HCT116 (cell line): ENCODE measurements at regions not wholly inside any gene's neighbourhood (a gene's known extent, or its start where the extent isn't known, plus 50 kb on each side); places are given as distances from the start of the nearest gene placed in this dataset.

Source experiments
- ATAC-seq: fragments of 200-7000 bp; cut with Tn5 transposase; 2 replicates; pipeline ENCODE4 v1.9.1; 2020; ENCODE audit warnings: mild to moderate bottlenecking, moderate library complexity
- BruUV-seq: library from RNA; stranded (reverse); fragments of 400-500 nt; replicated peaks from 2 replicates; lab custom pipeline; 2021; lab: Mats Ljungman, UMichigan
- CTCF ChIA-PET: fragments of 300-600 bp; sonication (Branson Sonifier 250); formaldehyde crosslinking; loops from one replicate; lab custom pipeline; 2021; ENCODE audit warnings: antibody characterized with exemption; lab: Charles Lee
- POLR2A ChIA-PET: fragments of 300-600, 350-600 bp; sonication (Branson Sonifier 250); formaldehyde crosslinking; loops from one replicate; lab custom pipeline; 2021; ENCODE audit warnings: antibody characterized with exemption; lab: Charles Lee
- RAD21 ChIA-PET, 2 experiments: fragments of 300-600 bp; sonication (Branson Sonifier 250); formaldehyde crosslinking; loops; one replicate each; lab custom pipeline; 2023; ENCODE audit warnings: low total read pairs in 2 of 2; ENCODE audit not compliant: uncharacterized antibody in 2 of 2, unreplicated experiment in 2 of 2, low non-redundant PET in 1 of 2; lab: Charles Lee
- DNase-seq: peaks from one replicate; pipeline ENCODE4 v3.0.0-alpha.2; 2010; ENCODE audit warnings: low read depth, low spot score
- H2AFZ ChIP-seq: fragments of 200-600 bp; shearing (Covaris generic), sonication (generic); 2 replicates; pipeline ENCODE4 v1.6.1; 2017; ENCODE audit warnings: low read depth, mixed run types, mixed read lengths, antibody characterized with exemption, low read length; ENCODE audit not compliant: poor library complexity, severe bottlenecking
- H3K27ac ChIP-seq: 2 replicates; pipeline ENCODE4 v1.5.1; 2012; ENCODE audit warnings: low read depth, low read length
- H3K27me3 ChIP-seq: fragments of 200-600 bp; sonication (generic); 2 replicates; pipeline ENCODE4 v1.6.1; 2016; ENCODE audit warnings: mixed run types, low read length, mixed read lengths; ENCODE audit not compliant: insufficient read depth
- H3K36me3 ChIP-seq, 2 experiments: fragments of 200-500 bp in 1 of 2; fragments of 200-600 bp in 1 of 2; sonication (Bioruptor generic) in 1 of 2; sonication (generic) in 1 of 2; 2 replicates each; pipeline versions ENCODE4 v1.5.1 to v1.6.1; 2014 to 2016; ENCODE audit warnings: low read length in 2 of 2, inconsistent platforms in 1 of 2, mixed read lengths in 1 of 2, mixed run types in 1 of 2; ENCODE audit not compliant: insufficient read depth in 2 of 2, control insufficient read depth in 1 of 2
- H3K4me1 ChIP-seq, 2 experiments: fragments of 200-600 bp in 1 of 2; sonication (generic) in 1 of 2; 2 replicates each; pipeline versions ENCODE4 v1.5.1 to v1.6.1; 2012 to 2017; ENCODE audit warnings: low read length in 2 of 2, inconsistent platforms in 1 of 2, mild to moderate bottlenecking in 1 of 2, mixed read lengths in 1 of 2, mixed run types in 1 of 2, moderate library complexity in 1 of 2; ENCODE audit not compliant: insufficient read depth in 2 of 2, control insufficient read depth in 1 of 2
- H3K4me2 ChIP-seq: fragments of 200-600 bp; sonication (generic); 2 replicates; pipeline ENCODE4 v1.6.1; 2017; ENCODE audit warnings: mixed run types, low read length, mixed read lengths
- H3K4me3 ChIP-seq, 2 experiments: fragments of 200-600 bp in 1 of 2; sonication (generic) in 1 of 2; replicated peaks in 1 of 2; 2 replicates each; pipeline ENCODE4 v1.5.1; 2011 to 2016; ENCODE audit warnings: low read length in 2 of 2, control low read depth in 1 of 2, low read depth in 1 of 2, mild to moderate bottlenecking in 1 of 2, mixed read lengths in 1 of 2, mixed run types in 1 of 2
- H3K79me2 ChIP-seq: fragments of 200-600 bp; sonication (generic); 2 replicates; pipeline ENCODE4 v1.6.1; 2017; ENCODE audit warnings: mild to moderate bottlenecking, mixed run types, low read length, moderate library complexity, mixed read lengths; ENCODE audit not compliant: insufficient read depth
- H3K9ac ChIP-seq: fragments of 200-600 bp; sonication (generic); 2 replicates; pipeline ENCODE4 v1.6.1; 2016; ENCODE audit warnings: low read length, mixed read lengths
- H3K9me2 ChIP-seq: fragments of 200-600 bp; sonication (generic), shearing (Covaris generic); 2 replicates; pipeline ENCODE4 v1.6.1; 2017; ENCODE audit warnings: mixed run types, mild to moderate bottlenecking, moderate library complexity; ENCODE audit not compliant: insufficient read depth
- H3K9me3 ChIP-seq, 2 experiments: fragments of 200-500 bp in 1 of 2; fragments of 200-600 bp in 1 of 2; sonication (Bioruptor generic) in 1 of 2; sonication (generic) in 1 of 2; 2 replicates each; pipeline ENCODE4 v1.6.1; 2014 to 2017; ENCODE audit warnings: low read length in 2 of 2, mixed read lengths in 2 of 2, inconsistent platforms in 1 of 2, low read depth in 1 of 2, mild to moderate bottlenecking in 1 of 2, mixed run types in 1 of 2, moderate library complexity in 1 of 2; ENCODE audit not compliant: control insufficient read depth in 1 of 2, insufficient read depth in 1 of 2
- H4K20me1 ChIP-seq: fragments of 200-600 bp; sonication (generic), shearing (Covaris generic); 2 replicates; pipeline ENCODE4 v1.6.1; 2017; ENCODE audit warnings: mixed run types, mild to moderate bottlenecking, moderate library complexity; ENCODE audit not compliant: insufficient read depth
- CEBPB ChIP-seq: IDR thresholded peaks from 2 replicates; pipeline ENCODE4 v1.6.1; 2012; ENCODE audit warnings: low read depth
- EGR1 ChIP-seq: IDR thresholded peaks from 2 replicates; pipeline ENCODE4 v1.6.1; 2012; ENCODE audit warnings: low read depth
- ELF1 ChIP-seq: IDR thresholded peaks from 2 replicates; pipeline ENCODE4 v1.6.1; 2012; ENCODE audit warnings: low read depth, borderline replicate concordance
- EZH2 ChIP-seq: fragments of 200-600 bp; sonication (generic); IDR thresholded peaks from 2 replicates; pipeline ENCODE4 v1.6.1; 2017; ENCODE audit warnings: antibody characterized with exemption, mixed run types
- EZH2phosphoT487 ChIP-seq: fragments of 200-600 bp; IDR thresholded peaks from 2 replicates; pipeline ENCODE4 v1.6.1; 2018; ENCODE audit warnings: antibody characterized with exemption, borderline replicate concordance
- JUND ChIP-seq: IDR thresholded peaks from 2 replicates; pipeline ENCODE4 v1.6.1; 2012
- POLR2A ChIP-seq: IDR thresholded peaks from 2 replicates; pipeline ENCODE4 v1.7.0; 2011; ENCODE audit warnings: borderline replicate concordance; ENCODE audit not compliant: insufficient read depth, insufficient read length; ENCODE audit errors: extremely low read depth
- SIN3A ChIP-seq: IDR thresholded peaks from 2 replicates; pipeline ENCODE4 v1.6.1; 2012; ENCODE audit warnings: low read depth
- SP1 ChIP-seq: IDR thresholded peaks from 2 replicates; pipeline ENCODE4 v1.6.1; 2012; ENCODE audit warnings: low read depth
- SRF ChIP-seq: IDR thresholded peaks from 2 replicates; pipeline ENCODE4 v1.6.1; 2012; ENCODE audit warnings: low read depth
- TCF7L2 ChIP-seq: IDR thresholded peaks from 2 replicates; pipeline ENCODE4 v1.7.0; 2011; ENCODE audit warnings: borderline replicate concordance, inconsistent platforms; ENCODE audit not compliant: insufficient read depth, insufficient read length; ENCODE audit errors: extremely low read depth
- ZFX ChIP-seq: fragments of 450-650 bp; IDR thresholded peaks from 2 replicates; pipeline ENCODE4 v1.6.1; 2017
- intact Hi-C: fragments of 100-400 bp; cut with micrococcal nuclease; formaldehyde crosslinking; loops from 2 replicates; pipeline ENCODE4 v1.10.0; 2022
- TF ChIP-seq, protein P1 (sequence below): IDR thresholded peaks from 2 replicates; pipeline ENCODE4 v1.6.1; 2011; ENCODE audit warnings: mild to moderate bottlenecking, low read length, moderate library complexity; ENCODE audit not compliant: insufficient replicate concordance; ENCODE audit errors: extremely low read depth
- TF ChIP-seq, protein P2 (sequence below), 3 experiments: fragments of 200-600 bp in 1 of 3; sonication (generic) in 1 of 3; IDR thresholded peaks in 2 of 3; conservative IDR thresholded peaks in 1 of 3; 2 replicates each; pipeline ENCODE4 v1.5.1; 2012 to 2017; ENCODE audit warnings: low read depth in 2 of 3, low read length in 2 of 3, antibody characterized with exemption in 1 of 3, borderline replicate concordance in 1 of 3, control low read depth in 1 of 3, mild to moderate bottlenecking in 1 of 3, mixed read lengths in 1 of 3, mixed run types in 1 of 3, moderate library complexity in 1 of 3; ENCODE audit not compliant: insufficient read depth in 1 of 3
- TF ChIP-seq, protein P3 (sequence below): IDR thresholded peaks from 2 replicates; pipeline ENCODE4 v1.6.1; 2012; ENCODE audit warnings: low read depth
- TF ChIP-seq, protein P4 (sequence below): IDR thresholded peaks from 2 replicates; pipeline ENCODE4 v1.6.1; 2012

DNA sequence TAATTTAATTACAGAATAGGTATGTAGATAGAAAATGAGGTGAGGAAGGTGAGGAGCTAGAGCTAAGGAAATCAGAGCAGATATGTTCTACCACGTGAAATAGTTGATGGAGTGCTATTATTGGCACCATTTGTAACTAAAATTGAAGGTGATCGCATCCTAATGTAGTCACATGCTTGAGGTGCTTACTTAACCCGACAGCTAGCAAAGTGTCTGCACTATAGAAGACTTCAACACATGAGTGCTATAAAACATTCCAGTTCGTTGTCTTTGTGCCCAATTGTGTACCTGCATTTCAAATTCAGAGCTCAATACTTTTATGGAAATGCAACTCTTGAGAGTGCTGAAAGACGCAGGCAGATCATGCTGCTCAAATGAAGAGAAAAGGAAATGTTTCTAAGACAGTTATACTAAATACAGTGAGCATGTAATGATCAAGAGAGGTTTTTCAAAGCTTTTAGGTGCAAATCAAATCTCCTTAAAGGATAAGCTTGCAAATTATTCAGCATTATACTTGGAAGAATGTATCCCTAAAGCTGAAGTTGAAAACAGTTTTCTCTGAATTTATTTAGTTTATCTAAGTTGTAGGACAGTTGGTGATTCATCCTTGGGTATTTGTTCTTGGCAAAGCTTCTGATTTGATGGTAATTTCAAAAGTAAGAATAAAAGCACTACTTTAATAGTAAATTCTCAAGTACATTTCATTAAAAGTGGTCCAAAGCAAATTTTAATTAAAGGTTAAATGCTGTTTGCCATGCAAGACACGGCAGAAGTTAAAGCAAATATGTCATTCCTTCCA is 223.9 kb upstream of the EPHA5 start:
- Histone ChIP-seq H3K9me2 (no peaks in the 10 kb centered on the region), H2AFZ (no peak overlapping the region)
- RAD21 ChIA-PET = no interaction called here

More for the DNA sequence above, 223.9 kb upstream of the EPHA5 start:
- TF ChIP-seq TCF7L2 (no peak), JUND (no peak), ZFX (no peak), SP1 (no peak), POLR2A (no peak), EZH2phosphoT487 (no peak), CEBPB (no peak), ELF1 (no peak), EZH2 (no peak), SIN3A (no peak), SRF (no peak), EGR1 (no peak)
- TF ChIP-seq, protein P1, sequence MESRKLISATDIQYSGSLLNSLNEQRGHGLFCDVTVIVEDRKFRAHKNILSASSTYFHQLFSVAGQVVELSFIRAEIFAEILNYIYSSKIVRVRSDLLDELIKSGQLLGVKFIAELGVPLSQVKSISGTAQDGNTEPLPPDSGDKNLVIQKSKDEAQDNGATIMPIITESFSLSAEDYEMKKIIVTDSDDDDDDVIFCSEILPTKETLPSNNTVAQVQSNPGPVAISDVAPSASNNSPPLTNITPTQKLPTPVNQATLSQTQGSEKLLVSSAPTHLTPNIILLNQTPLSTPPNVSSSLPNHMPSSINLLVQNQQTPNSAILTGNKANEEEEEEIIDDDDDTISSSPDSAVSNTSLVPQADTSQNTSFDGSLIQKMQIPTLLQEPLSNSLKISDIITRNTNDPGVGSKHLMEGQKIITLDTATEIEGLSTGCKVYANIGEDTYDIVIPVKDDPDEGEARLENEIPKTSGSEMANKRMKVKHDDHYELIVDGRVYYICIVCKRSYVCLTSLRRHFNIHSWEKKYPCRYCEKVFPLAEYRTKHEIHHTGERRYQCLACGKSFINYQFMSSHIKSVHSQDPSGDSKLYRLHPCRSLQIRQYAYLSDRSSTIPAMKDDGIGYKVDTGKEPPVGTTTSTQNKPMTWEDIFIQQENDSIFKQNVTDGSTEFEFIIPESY = no peak
- TF ChIP-seq, protein P2, sequence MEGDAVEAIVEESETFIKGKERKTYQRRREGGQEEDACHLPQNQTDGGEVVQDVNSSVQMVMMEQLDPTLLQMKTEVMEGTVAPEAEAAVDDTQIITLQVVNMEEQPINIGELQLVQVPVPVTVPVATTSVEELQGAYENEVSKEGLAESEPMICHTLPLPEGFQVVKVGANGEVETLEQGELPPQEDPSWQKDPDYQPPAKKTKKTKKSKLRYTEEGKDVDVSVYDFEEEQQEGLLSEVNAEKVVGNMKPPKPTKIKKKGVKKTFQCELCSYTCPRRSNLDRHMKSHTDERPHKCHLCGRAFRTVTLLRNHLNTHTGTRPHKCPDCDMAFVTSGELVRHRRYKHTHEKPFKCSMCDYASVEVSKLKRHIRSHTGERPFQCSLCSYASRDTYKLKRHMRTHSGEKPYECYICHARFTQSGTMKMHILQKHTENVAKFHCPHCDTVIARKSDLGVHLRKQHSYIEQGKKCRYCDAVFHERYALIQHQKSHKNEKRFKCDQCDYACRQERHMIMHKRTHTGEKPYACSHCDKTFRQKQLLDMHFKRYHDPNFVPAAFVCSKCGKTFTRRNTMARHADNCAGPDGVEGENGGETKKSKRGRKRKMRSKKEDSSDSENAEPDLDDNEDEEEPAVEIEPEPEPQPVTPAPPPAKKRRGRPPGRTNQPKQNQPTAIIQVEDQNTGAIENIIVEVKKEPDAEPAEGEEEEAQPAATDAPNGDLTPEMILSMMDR (IDR thresholded peaks at IDR 0.05 in 2 of 3, conservative IDR thresholded peaks at IDR 0.05 in 1 of 3; ENCODE audit: borderline replicate concordance in 1 of 3, insufficient read depth in 1 of 3, low read depth in 2 of 3, low read length in 2 of 3) = no peak
- TF ChIP-seq, protein P3, sequence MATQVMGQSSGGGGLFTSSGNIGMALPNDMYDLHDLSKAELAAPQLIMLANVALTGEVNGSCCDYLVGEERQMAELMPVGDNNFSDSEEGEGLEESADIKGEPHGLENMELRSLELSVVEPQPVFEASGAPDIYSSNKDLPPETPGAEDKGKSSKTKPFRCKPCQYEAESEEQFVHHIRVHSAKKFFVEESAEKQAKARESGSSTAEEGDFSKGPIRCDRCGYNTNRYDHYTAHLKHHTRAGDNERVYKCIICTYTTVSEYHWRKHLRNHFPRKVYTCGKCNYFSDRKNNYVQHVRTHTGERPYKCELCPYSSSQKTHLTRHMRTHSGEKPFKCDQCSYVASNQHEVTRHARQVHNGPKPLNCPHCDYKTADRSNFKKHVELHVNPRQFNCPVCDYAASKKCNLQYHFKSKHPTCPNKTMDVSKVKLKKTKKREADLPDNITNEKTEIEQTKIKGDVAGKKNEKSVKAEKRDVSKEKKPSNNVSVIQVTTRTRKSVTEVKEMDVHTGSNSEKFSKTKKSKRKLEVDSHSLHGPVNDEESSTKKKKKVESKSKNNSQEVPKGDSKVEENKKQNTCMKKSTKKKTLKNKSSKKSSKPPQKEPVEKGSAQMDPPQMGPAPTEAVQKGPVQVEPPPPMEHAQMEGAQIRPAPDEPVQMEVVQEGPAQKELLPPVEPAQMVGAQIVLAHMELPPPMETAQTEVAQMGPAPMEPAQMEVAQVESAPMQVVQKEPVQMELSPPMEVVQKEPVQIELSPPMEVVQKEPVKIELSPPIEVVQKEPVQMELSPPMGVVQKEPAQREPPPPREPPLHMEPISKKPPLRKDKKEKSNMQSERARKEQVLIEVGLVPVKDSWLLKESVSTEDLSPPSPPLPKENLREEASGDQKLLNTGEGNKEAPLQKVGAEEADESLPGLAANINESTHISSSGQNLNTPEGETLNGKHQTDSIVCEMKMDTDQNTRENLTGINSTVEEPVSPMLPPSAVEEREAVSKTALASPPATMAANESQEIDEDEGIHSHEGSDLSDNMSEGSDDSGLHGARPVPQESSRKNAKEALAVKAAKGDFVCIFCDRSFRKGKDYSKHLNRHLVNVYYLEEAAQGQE = no peak
- TF ChIP-seq, protein P4, sequence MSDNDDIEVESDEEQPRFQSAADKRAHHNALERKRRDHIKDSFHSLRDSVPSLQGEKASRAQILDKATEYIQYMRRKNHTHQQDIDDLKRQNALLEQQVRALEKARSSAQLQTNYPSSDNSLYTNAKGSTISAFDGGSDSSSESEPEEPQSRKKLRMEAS = no peak
- no peak for ATAC-seq
- Histone ChIP-seq H3K27ac (no peak overlapping the region), H3K9me3 (peaks cover 3 to 8% of the 10 kb centered on the region in 2 experiments; a peak in 2 of 4 replicates), H4K20me1 (no peaks in the 10 kb centered on the region), H3K79me2 (no peaks in the 10 kb centered on the region), H3K36me3 (no peaks in the 10 kb centered on the region), H3K4me3 (no peak overlapping the region), H3K4me1 (no peaks in the 10 kb centered on the region), H3K27me3 (no peaks in the 10 kb centered on the region), H3K4me2 (no peak overlapping the region), H3K9ac (no peak overlapping the region)
- ChIA-PET CTCF (no interaction called here), POLR2A (no interaction called here)
- intact Hi-C loops = no loop called here
- no TSS peak for BruUV-seq
- DNase-seq = no peak
